GM13977 (cell line): ENCODE measurements at regions not wholly inside any gene's neighbourhood (a gene's known extent, or its start where the extent isn't known, plus 50 kb on each side); places are given as distances from the start of the nearest gene placed in this dataset.

Experiments
- DNase-seq: peaks from one replicate; pipeline ENCODE4 v3.0.0; 2012; ENCODE audit warnings: low spot score
- in situ Hi-C: fragments of 300-500 bp; cut with MboI; formaldehyde crosslinking; loops from one replicate; pipeline ENCODE4 v1.12.0; 2022; ENCODE audit warnings: low sequenced_read_pairs, low pct_unique_long_range_greater_than_20kb, mixed read lengths, inconsistent platforms; ENCODE audit not compliant: unreplicated experiment
- TF ChIP-seq, protein P1 (sequence below): IDR thresholded peaks from 2 replicates; pipeline ENCODE4 v1.5.1; 2012; ENCODE audit warnings: mild to moderate bottlenecking, control low read depth; ENCODE audit not compliant: insufficient read depth; ENCODE audit errors: extremely low read depth, missing control alignments

DNA sequence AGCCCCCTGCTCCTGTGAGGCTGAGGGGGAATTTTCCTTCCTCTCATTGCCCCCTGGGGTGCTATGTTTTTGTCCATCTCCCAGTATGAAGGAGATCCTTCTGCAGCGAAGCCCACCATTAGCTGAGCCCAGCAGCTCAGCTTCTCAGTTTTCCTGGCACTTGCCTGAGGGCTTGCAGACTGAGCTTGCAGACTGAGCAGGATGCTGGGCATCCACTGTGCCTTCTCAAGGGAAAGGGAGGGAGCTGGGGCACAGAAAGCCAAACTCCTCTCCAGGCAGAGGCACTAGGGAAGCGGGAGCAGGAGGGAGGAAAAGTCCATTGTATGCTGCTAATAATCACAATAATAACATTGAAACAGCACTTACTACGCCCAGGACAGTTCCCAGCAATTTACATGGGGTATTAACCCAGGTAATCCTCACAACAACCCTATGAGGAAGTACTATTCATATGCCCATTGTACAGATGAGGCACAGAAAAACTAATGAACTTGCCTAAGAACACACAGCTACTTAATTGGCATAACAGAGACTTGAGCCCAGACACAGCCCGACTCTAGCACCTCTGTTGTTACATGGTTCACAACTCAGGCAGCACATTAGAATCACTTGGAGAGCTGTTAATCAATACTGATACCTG is 86.9 kb upstream of the SSBP2 start:
- no peak for DNase-seq
- TF ChIP-seq, protein P1, sequence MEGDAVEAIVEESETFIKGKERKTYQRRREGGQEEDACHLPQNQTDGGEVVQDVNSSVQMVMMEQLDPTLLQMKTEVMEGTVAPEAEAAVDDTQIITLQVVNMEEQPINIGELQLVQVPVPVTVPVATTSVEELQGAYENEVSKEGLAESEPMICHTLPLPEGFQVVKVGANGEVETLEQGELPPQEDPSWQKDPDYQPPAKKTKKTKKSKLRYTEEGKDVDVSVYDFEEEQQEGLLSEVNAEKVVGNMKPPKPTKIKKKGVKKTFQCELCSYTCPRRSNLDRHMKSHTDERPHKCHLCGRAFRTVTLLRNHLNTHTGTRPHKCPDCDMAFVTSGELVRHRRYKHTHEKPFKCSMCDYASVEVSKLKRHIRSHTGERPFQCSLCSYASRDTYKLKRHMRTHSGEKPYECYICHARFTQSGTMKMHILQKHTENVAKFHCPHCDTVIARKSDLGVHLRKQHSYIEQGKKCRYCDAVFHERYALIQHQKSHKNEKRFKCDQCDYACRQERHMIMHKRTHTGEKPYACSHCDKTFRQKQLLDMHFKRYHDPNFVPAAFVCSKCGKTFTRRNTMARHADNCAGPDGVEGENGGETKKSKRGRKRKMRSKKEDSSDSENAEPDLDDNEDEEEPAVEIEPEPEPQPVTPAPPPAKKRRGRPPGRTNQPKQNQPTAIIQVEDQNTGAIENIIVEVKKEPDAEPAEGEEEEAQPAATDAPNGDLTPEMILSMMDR = no peak
- in situ Hi-C loops = loop anchor here (25.0 kb wide), 1 partner anchor 325 kb away; no protein-coding TSS in a partner anchor

DNA sequence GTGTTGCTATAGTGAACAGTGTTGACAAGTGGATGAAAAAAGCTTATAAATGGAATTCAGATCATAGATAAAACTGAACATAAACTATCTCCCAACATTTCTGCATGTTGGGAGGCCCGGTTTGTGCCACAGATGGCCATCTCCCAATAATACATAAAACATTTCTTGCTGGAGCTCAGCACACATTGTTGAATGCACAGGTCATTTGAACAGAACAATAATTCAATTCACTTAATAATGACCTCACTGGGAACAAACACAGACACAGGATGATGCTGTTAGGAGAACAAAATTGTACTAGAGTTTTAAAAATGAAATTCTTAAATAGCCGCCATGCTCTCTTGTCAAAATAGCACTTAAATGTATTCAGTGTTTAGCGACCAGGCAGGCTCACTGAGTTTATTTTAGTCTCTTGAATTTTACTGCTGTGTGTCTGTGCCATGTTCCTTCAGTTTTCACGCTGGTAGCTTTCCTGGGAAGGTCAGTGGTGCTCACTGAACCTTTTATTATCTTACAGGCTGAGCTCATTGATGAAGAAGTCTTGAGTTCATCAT is 85.0 kb upstream of the SSBP2 start:
- DNase-seq = no peak
- TF ChIP-seq, protein P1 = no peak
- in situ Hi-C loops = loop anchor here (25.0 kb wide), 1 partner anchor 324 kb away; no protein-coding TSS in a partner anchor

DNA sequence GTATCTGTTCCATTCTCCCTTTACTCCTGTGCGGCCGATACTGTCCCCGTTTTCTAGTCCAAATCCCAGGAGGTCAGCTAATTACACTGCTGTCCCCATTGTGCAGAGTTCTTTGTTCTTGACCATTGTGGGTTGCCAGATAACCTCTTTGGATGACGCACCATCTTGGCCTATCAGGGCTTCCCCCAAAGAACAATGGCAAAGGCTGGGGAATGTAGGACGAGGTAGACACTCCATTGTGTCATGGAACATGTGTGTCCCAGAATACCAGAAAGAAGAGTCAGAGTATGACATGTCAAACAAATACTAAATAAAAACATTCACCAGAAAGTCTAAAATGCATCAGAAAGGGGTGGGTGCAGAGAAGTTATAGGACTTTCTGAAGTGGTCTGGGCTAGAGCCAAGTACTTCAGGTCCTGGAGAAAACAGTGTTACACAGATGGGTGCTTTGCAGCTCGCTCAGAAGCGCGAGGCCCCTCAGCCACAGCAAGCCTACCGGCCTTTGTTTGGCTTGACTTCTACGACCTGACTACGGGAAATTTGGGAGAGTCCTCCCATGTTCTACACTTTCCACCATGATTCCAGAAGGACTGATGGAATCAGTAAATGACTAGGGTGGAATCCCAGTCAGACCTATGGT is 83.2 kb upstream of the SSBP2 start:
- TF ChIP-seq, protein P1 = no peak
- in situ Hi-C loops = loop anchor here (25.0 kb wide), 1 partner anchor 322 kb away; no protein-coding TSS in a partner anchor
- DNase-seq = no peak

DNA sequence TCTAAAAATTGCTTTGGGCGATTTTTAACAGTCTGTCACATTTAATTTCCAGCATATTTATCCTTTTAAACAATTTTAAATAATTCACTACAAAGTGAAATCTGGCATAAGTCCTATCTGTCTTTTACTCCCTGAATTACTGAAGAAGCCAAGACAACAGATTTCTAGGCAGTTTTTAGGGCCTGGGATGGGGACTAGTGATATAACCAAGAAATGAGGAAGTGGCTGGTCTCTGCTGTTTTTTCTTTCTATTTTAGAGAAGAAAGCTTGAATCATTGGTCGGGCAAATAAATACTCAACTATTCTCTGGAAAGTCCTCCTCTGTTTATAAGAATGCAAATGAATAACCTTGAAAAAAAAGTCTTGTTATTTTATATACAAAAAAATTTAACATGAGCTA is 79.7 kb upstream of the SSBP2 start:
- TF ChIP-seq, protein P1 = no peak
- in situ Hi-C loops = loop anchor here (25.0 kb wide), 1 partner anchor 318 kb away; no protein-coding TSS in a partner anchor
- no peak for DNase-seq

DNA sequence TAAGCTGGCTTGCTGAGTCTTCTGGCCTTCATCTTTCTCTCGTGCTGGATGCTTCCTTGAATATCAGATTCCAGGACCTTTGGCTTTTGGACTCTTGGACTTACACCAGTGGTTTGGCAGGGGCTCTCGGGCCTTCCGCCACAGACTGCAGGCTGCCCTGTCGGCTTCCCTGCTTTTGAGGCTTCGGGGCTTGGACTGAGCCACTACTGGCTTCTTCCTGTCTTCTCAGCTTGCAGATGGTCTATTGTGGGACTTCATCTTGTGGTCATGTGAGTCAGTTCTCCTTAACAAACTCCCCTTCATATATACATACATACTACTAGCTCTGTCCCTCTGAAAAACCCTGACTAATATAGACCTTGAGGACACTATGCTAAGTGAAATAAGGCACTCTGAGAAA is 78.3 kb upstream of the SSBP2 start:
- in situ Hi-C loops = loop anchor here (25.0 kb wide), 1 partner anchor 317 kb away; no protein-coding TSS in a partner anchor
- TF ChIP-seq, protein P1 = no peak
- no peak for DNase-seq

DNA sequence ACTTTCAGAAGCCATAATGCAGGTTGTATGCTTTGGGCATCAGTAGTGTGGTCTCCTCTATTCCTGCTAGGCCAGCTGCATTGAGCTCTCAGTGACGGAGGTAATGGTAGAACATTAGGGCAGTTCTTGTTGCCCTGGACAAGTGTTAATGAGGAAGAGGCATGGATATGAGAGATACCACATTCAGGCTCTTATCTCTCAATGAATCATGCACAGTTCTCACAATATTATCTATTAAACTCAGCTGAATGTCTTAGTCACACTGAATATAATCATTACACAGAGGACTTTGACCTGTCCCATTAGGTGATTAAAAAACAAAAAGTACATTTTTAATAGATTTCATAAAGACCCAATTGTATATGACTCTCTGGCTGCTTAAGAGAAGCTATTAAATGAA is 76.6 kb upstream of the SSBP2 start:
- TF ChIP-seq, protein P1 = no peak
- in situ Hi-C loops = loop anchor here (25.0 kb wide), 1 partner anchor 315 kb away; no protein-coding TSS in a partner anchor
- no peak for DNase-seq
